Transverse colon (tissue), 4 donors: ENCODE measurements at regions not wholly inside any gene's neighbourhood (a gene's known extent, or its start where the extent isn't known, plus 50 kb on each side); places are given as distances from the start of the nearest gene placed in this dataset.

ENCODE experiments used
- DNase-seq: peaks from one replicate; pipeline ENCODE4 v3.0.0-alpha.2; 2019
- H3K27ac ChIP-seq, 4 donors: fragments of 200-600 bp; sonication (generic); 2 replicates each; pipeline ENCODE4 v1.5.1; 2016 to 2018; ENCODE audit warnings: inconsistent platforms in 4 of 4
- H3K27me3 ChIP-seq: fragments of 200-600 bp; sonication (generic); 2 replicates; pipeline ENCODE4 v1.5.1; 2017; ENCODE audit warnings: inconsistent platforms
- H3K36me3 ChIP-seq, 4 donors: fragments of 200-600 bp; sonication (generic); 2 replicates each; pipeline ENCODE4 v1.5.1; 2017 to 2019; ENCODE audit warnings: inconsistent platforms in 4 of 4
- H3K4me1 ChIP-seq, 4 donors: fragments of 200-600 bp; sonication (generic); 2 replicates each; pipeline ENCODE4 v1.5.1; 2017 to 2020; ENCODE audit warnings: inconsistent platforms in 4 of 4
- H3K4me3 ChIP-seq, 4 donors: fragments of 200-600 bp; sonication (generic); 1 replicate in 1 of 4; 2 replicates in 3 of 4; pipeline versions ENCODE4 v1.5.1 to v1.6.1; 2017 to 2019; ENCODE audit warnings: inconsistent platforms in 4 of 4
- H3K9me3 ChIP-seq, 2 donors: fragments of 200-600 bp; sonication (generic); 2 replicates each; pipeline ENCODE4 v1.5.1; 2017 to 2019; ENCODE audit warnings: inconsistent platforms in 2 of 2
- CTCF ChIP-seq, 5 experiments: fragments of 200-600 bp in 3 of 5; fragments of 450-650 bp in 2 of 5; sonication (generic) in 3 of 5; IDR thresholded peaks; 1 replicate in 2 of 5; 2 replicates in 3 of 5; pipeline ENCODE4 v1.5.1; 2016 to 2017; ENCODE audit warnings: antibody characterized with exemption in 5 of 5, inconsistent platforms in 3 of 5, mild to moderate bottlenecking in 2 of 5, moderate library complexity in 1 of 5
- EP300 ChIP-seq: sonication (generic); formaldehyde crosslinking; IDR thresholded peaks from one replicate; pipeline ENCODE4 v1.6.1; 2017; ENCODE audit warnings: antibody characterized with exemption, low read depth
- POLR2A ChIP-seq: fragments of 450-650 bp; IDR thresholded peaks from one replicate; pipeline ENCODE4 v1.6.1; 2016; ENCODE audit warnings: antibody characterized with exemption, mild to moderate bottlenecking, moderate library complexity
- POLR2AphosphoS5 ChIP-seq, 3 donors: sonication (generic); formaldehyde crosslinking; IDR thresholded peaks; one replicate each; pipeline ENCODE4 v1.6.1; 2016; ENCODE audit warnings: antibody characterized with exemption in 3 of 3
- WGBS, 2 donors: methylation state at CpG; one replicate each; pipeline ENCODE4 v1.1.5; 2018; ENCODE audit warnings: low coverage in 1 of 2; 5-methylcytosine and 5-hydroxymethylcytosine counted together
- in situ Hi-C, 4 donors: fragments of 200-750 bp; cut with MboI; loops; one replicate each; pipeline versions ENCODE4 v1.15.0 to v1.15.1; 2017; ENCODE audit warnings: low sequenced_read_pairs in 3 of 4, low pct_ligation_motif_present in 1 of 4, low pct_unique_long_range_greater_than_20kb in 1 of 4
- intact Hi-C: fragments of 100-400 bp; cut with DNase I; formaldehyde crosslinking; loops from one replicate; pipeline ENCODE4 v1.15.1; 2023; ENCODE audit warnings: low total_unique reads

DNA sequence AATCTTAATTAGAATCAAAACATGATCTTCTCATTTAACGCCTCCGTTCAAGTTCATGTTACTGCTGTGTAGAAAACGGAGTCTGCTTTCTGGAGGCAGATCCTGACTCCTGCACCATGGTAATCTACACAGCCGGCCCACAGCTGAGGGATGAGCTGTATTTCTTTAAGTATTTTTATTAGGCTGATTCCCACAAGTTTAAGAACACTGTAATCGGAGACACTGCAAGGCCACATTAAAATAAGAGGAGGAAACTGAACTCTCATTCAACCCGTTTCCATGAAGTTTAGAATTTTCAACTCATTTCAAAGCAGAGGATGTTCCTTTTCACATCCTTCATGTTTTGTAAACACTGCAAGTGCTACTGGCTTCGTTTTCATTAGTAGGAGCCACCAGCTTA lies 372.2 kb downstream of the NFIB start:
- intact Hi-C loops (no loop called here), in situ Hi-C loops (no loop called here)
- Histone ChIP-seq H3K36me3 (no peaks in the 10 kb centered on the region), H3K27ac (no peak overlapping the region), H3K4me1 (no peaks in the 10 kb centered on the region), H3K9me3 (no peaks in the 10 kb centered on the region), H3K27me3 (no peaks in the 10 kb centered on the region), H3K4me3 (no peak overlapping the region)
- no peak for DNase-seq
- WGBS, 2 donors, result 60 to 62% methylated on average over 7 of the region's 7 CpGs
- no peak for TF ChIP-seq POLR2A
- TF ChIP-seq POLR2AphosphoS5 (IDR thresholded peaks at IDR 0.05), result no peak
- TF ChIP-seq EP300, result no peak
- TF ChIP-seq CTCF (IDR thresholded peaks at IDR 0.05), result no peak

GRCh38 chr9:13939701-13940490 lies 374.0 kb downstream of the NFIB start:
- whole genome bisulfite sequencing, 2 donors, result 85 to 100% methylated on average over 1 to 8 of the region's 8 CpGs
- intact Hi-C loops, result no loop called here
- no peak for TF ChIP-seq EP300
- TF ChIP-seq POLR2A, result no peak
- no peak for TF ChIP-seq POLR2AphosphoS5 (IDR thresholded peaks at IDR 0.05)
- no peak for TF ChIP-seq CTCF (IDR thresholded peaks at IDR 0.05)
- in situ Hi-C loops, result no loop called here
- no peaks in the 10 kb centered on the region for H3K27me3 ChIP-seq
- H3K27ac ChIP-seq, result no peak overlapping the region
- DNase-seq, result no peak
- H3K9me3 ChIP-seq, result no peaks in the 10 kb centered on the region
- no peaks in the 10 kb centered on the region for H3K36me3 ChIP-seq
- H3K4me1 ChIP-seq, result no peaks in the 10 kb centered on the region
- no peak overlapping the region for H3K4me3 ChIP-seq

DNA sequence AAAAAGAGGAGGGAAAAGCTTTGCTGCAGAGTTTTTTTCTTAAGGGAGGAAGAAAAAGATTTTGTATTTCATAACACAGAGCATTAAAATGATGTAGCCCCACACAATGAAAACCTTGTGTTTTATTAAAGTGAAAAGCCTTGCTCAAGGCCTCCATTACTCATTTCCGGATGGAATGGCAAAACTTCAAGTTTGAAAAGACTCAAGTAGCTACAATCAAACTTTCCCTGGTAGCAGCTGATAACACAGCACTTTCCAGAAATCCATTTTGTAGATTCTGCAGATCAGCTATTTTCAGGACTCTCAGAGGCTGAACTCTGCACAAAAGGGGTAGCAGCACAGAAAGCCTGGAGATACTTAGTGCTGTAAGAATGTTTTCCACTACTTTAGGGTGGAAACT lies 374.8 kb downstream of the NFIB start:
- H3K4me3 ChIP-seq, result no peak overlapping the region
- H3K9me3 ChIP-seq, result no peaks in the 10 kb centered on the region
- no peak for DNase-seq
- intact Hi-C loops (no loop called here), in situ Hi-C loops (no loop called here)
- H3K4me1 ChIP-seq, result no peaks in the 10 kb centered on the region
- H3K36me3 ChIP-seq, result no peaks in the 10 kb centered on the region
- 45 to 67% methylated on average over 1 of the region's 1 CpG for WGBS, 2 donors
- TF ChIP-seq CTCF (IDR thresholded peaks at IDR 0.05) (no peak), POLR2AphosphoS5 (IDR thresholded peaks at IDR 0.05) (no peak), POLR2A (no peak), EP300 (no peak)
- no peaks in the 10 kb centered on the region for H3K27me3 ChIP-seq
- no peak overlapping the region for H3K27ac ChIP-seq

GRCh38 chr9:13934416-13934815 lies 379.5 kb downstream of the NFIB start:
- intact Hi-C loops, result no loop called here
- H3K27me3 ChIP-seq, result no peaks in the 10 kb centered on the region
- no peaks in the 10 kb centered on the region for H3K36me3 ChIP-seq
- H3K9me3 ChIP-seq, result no peaks in the 10 kb centered on the region
- H3K27ac ChIP-seq, result no peak overlapping the region
- H3K4me3 ChIP-seq, result no peak overlapping the region
- TF ChIP-seq CTCF (IDR thresholded peaks at IDR 0.05) (no peak), EP300 (no peak), POLR2AphosphoS5 (IDR thresholded peaks at IDR 0.05) (no peak), POLR2A (no peak)
- WGBS, 2 donors, result 80 to 93% methylated on average over 1 to 3 of the region's 3 CpGs
- no peak for DNase-seq
- in situ Hi-C loops, result no loop called here
- H3K4me1 ChIP-seq, result no peaks in the 10 kb centered on the region
